Umbilical cord (tissue), 1 donor: ENCODE measurements at regions not wholly inside any gene's neighbourhood (a gene's known extent, or its start where the extent isn't known, plus 50 kb on each side); places are given as distances from the start of the nearest gene placed in this dataset.

Experiments
- DNase-seq: peaks from one replicate; pipeline ENCODE4 v3.0.0-alpha.2; 2015; ENCODE audit warnings: low spot score

- no peak for DNase-seq
Observed at GRCh38 chr10:20954519-20954918, 57.4 kb upstream of the NEBL start.

- no peak for DNase-seq
Observed at GRCh38 chr10:20953120-20953519, 56.0 kb upstream of the NEBL start.

- DNase-seq, result no peak
Observed at GRCh38 chr10:20949967-20950366, 52.9 kb upstream of the NEBL start.

- DNase-seq, result no peak
Observed at GRCh38 chr10:20948686-20949327, 51.7 kb upstream of the NEBL start.
